Heart right ventricle (tissue), 16 donors: ENCODE measurements at regions not wholly inside any gene's neighbourhood (a gene's known extent, or its start where the extent isn't known, plus 50 kb on each side); places are given as distances from the start of the nearest gene placed in this dataset.
A peak's percentile ranks its signal among the peaks of the same experiment; 100 is the strongest.

Source experiments
- ATAC-seq, 8 donors: fragments of 200-7000 bp; cut with Tn5 transposase; one replicate each; pipeline ENCODE4 v1.9.1; 2020; ENCODE audit warnings: mild to moderate bottlenecking in 8 of 8, moderate library complexity in 8 of 8, moderate number of reproducible peaks in 1 of 8
- DNase-seq, 2 donors: peaks; one replicate each; pipeline ENCODE4 v3.0.0-alpha.2; 2020
- H3K27ac ChIP-seq, 10 donors: fragments of 200-600 bp; sonication (generic) in 2 of 10; one replicate each; pipeline versions ENCODE4 v1.5.0 to v1.8.0; 2020 to 2022; ENCODE audit warnings: mild to moderate bottlenecking in 3 of 10
- H3K27me3 ChIP-seq, 7 donors: fragments of 200-600 bp; one replicate each; pipeline ENCODE4 v1.8.0; 2021 to 2022; ENCODE audit warnings: mild to moderate bottlenecking in 2 of 7
- H3K36me3 ChIP-seq, 9 donors: fragments of 200-600 bp; sonication (generic) in 1 of 9; one replicate each; pipeline versions ENCODE4 v1.5.0 to v1.8.0; 2020 to 2022; ENCODE audit warnings: mild to moderate bottlenecking in 2 of 9
- H3K4me1 ChIP-seq, 9 donors: fragments of 200-600 bp; sonication (generic) in 1 of 9; one replicate each; pipeline versions ENCODE4 v1.5.0 to v1.8.0; 2020 to 2022; ENCODE audit warnings: mild to moderate bottlenecking in 4 of 9
- H3K4me3 ChIP-seq, 10 donors: fragments of 200-600 bp; sonication (generic) in 2 of 10; one replicate each; pipeline versions ENCODE4 v1.5.0 to v1.8.0; 2020 to 2022; ENCODE audit warnings: mild to moderate bottlenecking in 7 of 10, moderate library complexity in 2 of 10
- H3K9me3 ChIP-seq, 11 donors: fragments of 200-600 bp in 10 of 11; sonication (generic) in 2 of 11; one replicate each; pipeline versions ENCODE4 v1.5.0 to v1.8.0; 2013 to 2022; ENCODE audit warnings: mild to moderate bottlenecking in 2 of 11, control low read depth in 1 of 11, moderate library complexity in 1 of 11
- CTCF ChIP-seq, 9 donors: fragments of 200-600 bp; sonication (generic) in 2 of 9; IDR thresholded peaks; one replicate each; pipeline versions ENCODE4 v1.5.0 to v1.8.0; 2021 to 2022; ENCODE audit warnings: antibody characterized with exemption in 9 of 9, mild to moderate bottlenecking in 5 of 9, moderate library complexity in 1 of 9
- WGBS, 2 donors: extraction: QIAGEN DNeasy Blood & Tissue Kit; methylation state at CpG; one replicate each; pipeline ENCODE4 v1.1.7; 2013; ENCODE audit warnings: inconsistent platforms in 1 of 2; 5-methylcytosine and 5-hydroxymethylcytosine counted together
- intact Hi-C, 10 donors: fragments of 100-400 bp; cut with DNase I; formaldehyde crosslinking; loops; one replicate each; pipeline versions ENCODE4 v1.11.1 to v1.14.2; 2022
- donor health status: Arrhythmogenic right ventricular cardiomyopathy.
- donor health status: ischemic (EF 13 %, LVEDD 7.1; RV severe dilation, severe dysfunction).
- donor health status: healthy with polysubstance abuse.
- donor health status: DM: no; HTN: yes; CAD: no.
- donor health status: DM: no; HTN: no; CAD: no.
- donor health status: ischemic (EF 25% LVEDD 6.9; RV normal size, moderate dysfunction).
- donor health status: ischemic (EF 25% LVEDD 5.7; RV mildly dilated, moderate dysfunction).
- donor health status: healthy.
- donor health status: DM: yes; HTN: yes; CAD: no.
- donor health status: Ischemic cardiomyopathy.
- donor health status: ischemic (EF 35%, LVEDD 5.7; RV mildly dilated, moderate dysfunction).
- donor health status: nonischemic (EF 11% LVEDD 7.7; RV severe dilation, severe dysfunction).
- donor health status: DM: yes; HTN: yes; CAD: no.
- donor health status: PGD.
- donor health status: ischemic (EF 29% LVEDD 5.4; RV normal size, mild dysfunction).
- donor health status: nonischemic (EF 23%, LVEDD 6.1; RV moderate dilation, normal function).

- DNase-seq (no peak), ATAC-seq (peak in 1 of 8 donors; percentile 81)
- Histone ChIP-seq H3K27me3 (no peaks in the 10 kb centered on the region), H3K4me3 (no peak overlapping the region), H3K27ac (no peak overlapping the region), H3K36me3 (no peaks in the 10 kb centered on the region), H3K4me1 (no peaks in the 10 kb centered on the region), H3K9me3 (peaks cover 0 to 44% (median 27%) of the 10 kb centered on the region in 11 donors)
- no peak for TF ChIP-seq CTCF (IDR thresholded peaks at IDR 0.05)
- 29 to 51% methylated on average over 2 of the region's 2 CpGs for WGBS, 2 donors
- intact Hi-C loops: no loop called here
Measured at GRCh38 chr2:122132147-122132691, 376.8 kb downstream of the TSN start.

GRCh38 chr2:122135021-122135937 lies 379.8 kb downstream of the TSN start:
- H3K36me3 ChIP-seq: no peaks in the 10 kb centered on the region
- 66 to 67% methylated on average over 10 of the region's 10 CpGs for WGBS, 2 donors
- H3K4me3 ChIP-seq: no peak overlapping the region
- intact Hi-C loops: no loop called here
- no peaks in the 10 kb centered on the region for H3K4me1 ChIP-seq
- peaks cover 0 to 14% (median 4%) of the 10 kb centered on the region in 11 donors for H3K9me3 ChIP-seq
- no peak overlapping the region for H3K27ac ChIP-seq
- TF ChIP-seq CTCF (IDR thresholded peaks at IDR 0.05): no peak
- H3K27me3 ChIP-seq: no peaks in the 10 kb centered on the region
- ATAC-seq (no peak), DNase-seq (no peak)

GRCh38 chr2:122136056-122136455 lies 380.6 kb downstream of the TSN start:
- DNase-seq (no peak), ATAC-seq (peak in 1 of 8 donors; percentile 38)
- H3K4me1 ChIP-seq: no peaks in the 10 kb centered on the region
- TF ChIP-seq CTCF (IDR thresholded peaks at IDR 0.05): peak in 6 of 9 donors; percentile 16 to 59 (median 41)
- peaks cover 0 to 6% (median 0%) of the 10 kb centered on the region in 11 donors for H3K9me3 ChIP-seq
- no peaks in the 10 kb centered on the region for H3K36me3 ChIP-seq
- H3K27ac ChIP-seq: no peak overlapping the region
- intact Hi-C loops: no loop called here
- no peak overlapping the region for H3K4me3 ChIP-seq
- WGBS, 2 donors: 34 to 45% methylated on average over 2 of the region's 2 CpGs
- no peaks in the 10 kb centered on the region for H3K27me3 ChIP-seq

GRCh38 chr2:122138561-122138960 lies 383.1 kb downstream of the TSN start:
- ATAC-seq (no peak), DNase-seq (no peak)
- no peaks in the 10 kb centered on the region for H3K36me3 ChIP-seq
- no peaks in the 10 kb centered on the region for H3K27me3 ChIP-seq
- no peak for TF ChIP-seq CTCF (IDR thresholded peaks at IDR 0.05)
- H3K4me3 ChIP-seq: no peak overlapping the region
- intact Hi-C loops: no loop called here
- H3K9me3 ChIP-seq: peaks cover 0 to 5% (median 0%) of the 10 kb centered on the region in 11 donors
- no peaks in the 10 kb centered on the region for H3K4me1 ChIP-seq
- no peak overlapping the region for H3K27ac ChIP-seq
- 88 to 91% methylated on average over 7 of the region's 7 CpGs for WGBS, 2 donors
